AG04450 (cell line): ENCODE measurements at regions not wholly inside any gene's neighbourhood (a gene's known extent, or its start where the extent isn't known, plus 50 kb on each side); places are given as distances from the start of the nearest gene placed in this dataset.

ENCODE experiments used
- CTCF ChIA-PET: fragments of 300-600, 350-600 bp; formaldehyde crosslinking; extraction: SDS; loops from one replicate; lab custom pipeline; 2022; ENCODE audit warnings: antibody characterized with exemption, inconsistent platforms; lab: Charles Lee
- POLR2A ChIA-PET: fragments of 350-600 bp; formaldehyde crosslinking; extraction: SDS; loops from one replicate; lab custom pipeline; 2021; ENCODE audit warnings: antibody characterized with exemption, inconsistent platforms; lab: Yijun Ruan, JAX
- DNase-seq: peaks from one replicate; pipeline ENCODE4 v3.0.0-alpha.2; 2011; ENCODE audit warnings: low read depth, low spot score
- H3K27ac ChIP-seq: one replicate; pipeline ENCODE4 v1.5.1; 2012; ENCODE audit warnings: low read depth, low read length, control low read depth
- H3K27me3 ChIP-seq: one replicate; pipeline ENCODE4 v1.6.0; 2012; ENCODE audit warnings: low read length; ENCODE audit not compliant: control insufficient read depth, insufficient read depth
- H3K4me3 ChIP-seq: 2 replicates; pipeline ENCODE4 v1.5.1; 2011; ENCODE audit warnings: mild to moderate bottlenecking, low read depth, low read length, control low read depth
- H3K9me3 ChIP-seq: 2 replicates; pipeline ENCODE4 v1.5.1; 2012; ENCODE audit warnings: low read length; ENCODE audit not compliant: control insufficient read depth, insufficient read depth
- TF ChIP-seq, protein P1 (sequence below): IDR thresholded peaks from 2 replicates; pipeline ENCODE4 v1.5.1; 2011; ENCODE audit warnings: low read depth, low read length, control low read depth, inconsistent platforms

DNA sequence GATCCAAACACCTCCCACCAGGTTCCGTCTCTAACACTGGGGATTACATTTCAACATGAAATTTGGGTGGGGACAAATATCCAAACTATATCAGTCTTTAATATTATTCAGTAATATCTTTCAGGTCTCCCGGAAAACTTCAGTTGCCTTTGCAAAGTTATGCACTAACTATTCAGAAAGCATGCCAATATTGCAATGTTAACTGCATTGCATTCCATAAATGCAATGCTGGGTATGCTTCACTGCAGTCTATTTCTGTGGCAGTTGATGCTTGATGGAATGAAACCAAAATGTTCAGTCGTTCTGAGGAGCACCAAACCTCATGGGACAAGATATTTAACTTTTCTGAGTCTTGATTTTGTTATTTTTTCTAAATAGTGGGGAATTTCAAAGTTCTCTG, 147.5 kb downstream of the SLC16A9 start:
- DNase-seq: no peak
- Histone ChIP-seq H3K4me3 (no peak overlapping the region), H3K27ac (no peak overlapping the region), H3K9me3 (no peaks in the 10 kb centered on the region), H3K27me3 (no peaks in the 10 kb centered on the region)
- TF ChIP-seq, protein P1, sequence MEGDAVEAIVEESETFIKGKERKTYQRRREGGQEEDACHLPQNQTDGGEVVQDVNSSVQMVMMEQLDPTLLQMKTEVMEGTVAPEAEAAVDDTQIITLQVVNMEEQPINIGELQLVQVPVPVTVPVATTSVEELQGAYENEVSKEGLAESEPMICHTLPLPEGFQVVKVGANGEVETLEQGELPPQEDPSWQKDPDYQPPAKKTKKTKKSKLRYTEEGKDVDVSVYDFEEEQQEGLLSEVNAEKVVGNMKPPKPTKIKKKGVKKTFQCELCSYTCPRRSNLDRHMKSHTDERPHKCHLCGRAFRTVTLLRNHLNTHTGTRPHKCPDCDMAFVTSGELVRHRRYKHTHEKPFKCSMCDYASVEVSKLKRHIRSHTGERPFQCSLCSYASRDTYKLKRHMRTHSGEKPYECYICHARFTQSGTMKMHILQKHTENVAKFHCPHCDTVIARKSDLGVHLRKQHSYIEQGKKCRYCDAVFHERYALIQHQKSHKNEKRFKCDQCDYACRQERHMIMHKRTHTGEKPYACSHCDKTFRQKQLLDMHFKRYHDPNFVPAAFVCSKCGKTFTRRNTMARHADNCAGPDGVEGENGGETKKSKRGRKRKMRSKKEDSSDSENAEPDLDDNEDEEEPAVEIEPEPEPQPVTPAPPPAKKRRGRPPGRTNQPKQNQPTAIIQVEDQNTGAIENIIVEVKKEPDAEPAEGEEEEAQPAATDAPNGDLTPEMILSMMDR: no peak
- ChIA-PET POLR2A (no interaction called here), CTCF (no interaction called here)

DNA sequence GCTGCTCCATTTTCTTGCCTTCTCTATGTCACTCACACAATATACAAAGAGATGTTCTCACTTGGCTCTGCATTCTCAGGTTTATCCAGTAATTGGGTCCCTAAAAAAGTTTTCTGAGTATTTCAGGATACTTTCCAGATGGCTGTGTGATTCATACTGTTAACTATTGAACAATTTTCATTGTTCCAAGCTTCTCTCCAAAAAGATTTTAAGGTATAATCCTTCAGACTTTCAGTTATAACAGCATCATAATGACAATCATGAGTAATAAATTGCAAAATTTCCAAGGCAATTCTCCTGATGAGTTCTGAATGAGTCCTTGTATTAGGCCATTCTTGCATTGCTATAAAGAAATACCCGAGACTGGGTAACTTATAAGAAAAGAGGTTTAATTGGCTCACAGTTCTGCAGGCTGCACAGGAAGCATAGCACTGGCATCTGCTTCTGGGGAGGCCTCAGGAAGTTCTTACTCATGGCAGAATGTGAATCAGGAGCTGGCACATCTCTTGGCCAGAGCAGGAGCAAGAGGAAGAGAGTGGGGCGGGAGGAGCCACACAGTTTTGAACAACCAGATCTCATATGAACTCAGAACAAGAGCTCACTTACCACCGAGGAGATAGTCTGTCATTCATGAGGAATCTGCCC, 148.1 kb downstream of the SLC16A9 start:
- no peaks in the 10 kb centered on the region for H3K27me3 ChIP-seq
- CTCF ChIA-PET: no interaction called here
- TF ChIP-seq, protein P1: no peak
- no peak overlapping the region for H3K27ac ChIP-seq
- no peak overlapping the region for H3K4me3 ChIP-seq
- H3K9me3 ChIP-seq: no peaks in the 10 kb centered on the region
- DNase-seq: no peak
- POLR2A ChIA-PET: no interaction called here

DNA sequence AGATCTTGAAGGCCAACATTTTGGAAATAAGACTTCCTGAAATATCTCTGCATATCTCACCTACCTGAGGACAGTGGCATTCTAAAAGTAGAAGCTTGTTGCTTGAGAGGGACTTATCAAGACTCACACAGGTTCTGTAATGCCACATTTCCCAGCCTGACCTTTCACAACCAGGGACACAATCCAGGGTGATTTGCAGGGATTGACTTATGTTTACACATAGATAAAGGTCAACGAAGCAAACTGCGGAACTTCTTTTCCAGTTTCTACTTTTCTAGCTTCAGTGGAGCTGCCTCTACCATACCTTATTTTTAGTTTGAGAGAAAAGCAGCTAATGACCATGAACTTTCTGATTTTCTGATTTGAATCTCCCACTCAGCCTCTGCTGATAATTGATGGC, 148.7 kb downstream of the SLC16A9 start:
- ChIA-PET CTCF (interaction anchor here (0.7 kb wide), 1 partner anchor 97 kb away, joined by 3 read pairs; no protein-coding TSS in a partner anchor), POLR2A (no interaction called here)
- TF ChIP-seq, protein P1: no peak
- no peaks in the 10 kb centered on the region for H3K27me3 ChIP-seq
- H3K9me3 ChIP-seq: no peaks in the 10 kb centered on the region
- no peak for DNase-seq
- no peak overlapping the region for H3K27ac ChIP-seq
- H3K4me3 ChIP-seq: no peak overlapping the region

DNA sequence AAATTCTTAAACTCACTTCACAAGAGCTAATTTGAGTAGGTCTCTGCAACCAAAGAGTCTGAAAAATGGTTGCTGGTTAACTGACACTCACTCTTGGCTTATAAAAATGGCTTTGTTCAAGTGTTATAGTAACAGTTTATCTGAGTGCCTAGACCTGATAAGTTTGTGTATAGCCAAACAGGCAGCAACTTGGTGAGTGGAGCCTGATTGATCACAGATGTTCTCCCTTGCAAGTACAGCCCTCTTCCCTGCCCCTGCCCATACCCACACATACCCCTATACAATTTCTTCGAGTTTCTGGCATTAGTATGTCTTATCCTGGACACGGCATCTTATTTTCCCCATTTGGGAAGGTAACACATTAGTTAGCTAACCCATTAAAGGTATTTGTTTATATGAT, 149.5 kb downstream of the SLC16A9 start:
- no peak for DNase-seq
- ChIA-PET POLR2A (no interaction called here), CTCF (interaction anchor here (0.7 kb wide), 1 partner anchor 96 kb away, joined by 3 read pairs; no protein-coding TSS in a partner anchor)
- Histone ChIP-seq H3K27me3 (no peaks in the 10 kb centered on the region), H3K9me3 (no peaks in the 10 kb centered on the region), H3K4me3 (no peak overlapping the region), H3K27ac (no peak overlapping the region)
- TF ChIP-seq, protein P1: no peak

DNA sequence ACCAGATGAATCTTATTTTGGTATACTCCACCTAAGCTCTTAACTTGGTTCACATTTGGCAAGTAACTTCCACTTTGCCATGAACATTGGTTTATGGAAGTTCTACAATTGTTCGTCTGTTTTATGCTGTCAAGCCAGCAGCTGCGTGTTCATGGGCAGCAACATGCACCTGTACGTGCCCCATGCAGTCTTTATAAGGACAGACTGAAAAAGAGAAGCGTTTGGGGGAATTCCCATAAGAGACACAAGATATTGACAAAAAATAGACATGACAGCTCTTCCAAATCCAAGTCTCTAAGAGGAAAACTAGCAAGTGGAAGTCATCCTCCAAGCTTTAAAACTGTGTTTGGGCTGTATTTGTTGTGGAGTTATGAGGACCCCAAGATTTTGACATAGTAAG, 151.6 kb downstream of the SLC16A9 start:
- ChIA-PET POLR2A (no interaction called here), CTCF (no interaction called here)

More for the DNA sequence above, 151.6 kb downstream of the SLC16A9 start:
- Histone ChIP-seq H3K27ac (no peak overlapping the region), H3K9me3 (no peaks in the 10 kb centered on the region), H3K4me3 (no peak overlapping the region), H3K27me3 (no peaks in the 10 kb centered on the region)
- TF ChIP-seq, protein P1: no peak
- DNase-seq: no peak
